BLaER1 (cell line): ENCODE measurements at regions not wholly inside any gene's neighbourhood (a gene's known extent, or its start where the extent isn't known, plus 50 kb on each side); places are given as distances from the start of the nearest gene placed in this dataset.

Experiments
- H3K27ac ChIP-seq: shearing (Covaris generic); formaldehyde crosslinking; 2 replicates; pipeline ENCODE4 v1.8.1; 2022
- H3K27me3 ChIP-seq: shearing (Covaris generic); formaldehyde crosslinking; 2 replicates; pipeline ENCODE4 v1.8.1; 2022
- H3K36me3 ChIP-seq: shearing (Covaris generic); formaldehyde crosslinking; 2 replicates; pipeline ENCODE4 v1.8.1; 2022
- H3K4me1 ChIP-seq: shearing (Covaris generic); formaldehyde crosslinking; 2 replicates; pipeline ENCODE4 v1.8.1; 2022
- H3K4me2 ChIP-seq: shearing (Covaris generic); formaldehyde crosslinking; 2 replicates; pipeline ENCODE4 v1.8.1; 2022
- H3K4me3 ChIP-seq: shearing (Covaris generic); formaldehyde crosslinking; 2 replicates; pipeline ENCODE4 v1.8.1; 2022
- H3K9ac ChIP-seq: shearing (Covaris generic); formaldehyde crosslinking; 2 replicates; pipeline ENCODE4 v1.8.1; 2022
- H3K9me3 ChIP-seq: shearing (Covaris generic); formaldehyde crosslinking; 2 replicates; pipeline ENCODE4 v1.8.1; 2022
- H4K20me1 ChIP-seq: shearing (Covaris generic); formaldehyde crosslinking; 2 replicates; pipeline ENCODE4 v1.8.1; 2022
- Cebpa-rat ChIP-seq: shearing (Covaris generic); IDR thresholded peaks from 2 replicates; pipeline ENCODE4 v1.8.1; 2022

GRCh38 chr4:100042711-100043110, 92.6 kb upstream of the H2AZ1 start:
- Histone ChIP-seq H4K20me1 (no peaks in the 10 kb centered on the region), H3K27ac (no peak overlapping the region), H3K4me2 (no peak overlapping the region), H3K9me3 (no peaks in the 10 kb centered on the region), H3K9ac (no peak overlapping the region), H3K4me3 (no peak overlapping the region), H3K4me1 (no peaks in the 10 kb centered on the region), H3K27me3 (no peaks in the 10 kb centered on the region), H3K36me3 (no peaks in the 10 kb centered on the region)
- no peak for TF ChIP-seq Cebpa-rat

DNA sequence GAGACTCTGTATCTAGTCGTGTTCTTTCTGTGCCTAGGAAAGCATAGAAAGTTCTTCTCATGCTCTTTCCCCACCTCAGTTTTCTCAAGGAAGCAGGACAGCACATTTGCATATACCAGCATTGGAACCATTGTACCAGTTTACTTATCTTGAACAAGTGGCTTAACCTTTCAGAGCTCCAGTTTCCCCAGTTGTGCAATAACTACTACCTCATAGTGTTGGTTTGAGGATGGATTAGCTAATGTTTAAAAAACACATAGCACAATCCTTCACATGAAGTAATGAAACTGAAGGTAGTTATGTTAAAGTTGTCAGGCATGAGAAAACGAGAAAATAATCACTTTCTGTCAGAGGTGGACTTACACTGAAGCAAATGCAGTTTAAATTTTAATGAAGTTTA, 92.2 kb upstream of the H2AZ1 start:
- H3K27ac ChIP-seq: no peak overlapping the region
- no peak for TF ChIP-seq Cebpa-rat
- no peak overlapping the region for H3K4me3 ChIP-seq

DNA sequence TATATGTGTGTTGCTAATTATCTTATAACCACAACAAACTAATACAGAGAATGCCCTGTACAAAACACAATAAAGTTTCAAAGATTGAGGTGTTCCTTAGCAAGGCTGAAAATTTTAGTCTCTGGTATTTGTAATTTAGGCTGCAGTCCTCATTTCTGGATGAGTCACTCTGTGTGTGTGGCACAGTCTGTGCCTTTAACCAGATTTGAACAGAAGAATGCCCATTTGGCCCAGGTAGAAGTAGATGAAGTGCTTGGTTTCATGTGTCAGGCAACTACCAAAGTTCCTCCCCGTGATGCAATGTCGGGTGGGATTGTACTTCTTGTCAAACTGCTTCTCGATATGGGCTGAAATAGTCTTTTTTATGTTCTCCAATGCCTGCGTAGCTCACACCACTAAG, 91.6 kb upstream of the H2AZ1 start:
- Histone ChIP-seq H3K27me3 (no peaks in the 10 kb centered on the region), H3K27ac (no peak overlapping the region), H3K9me3 (peaks cover 6% of the 10 kb centered on the region), H3K4me1 (no peaks in the 10 kb centered on the region), H3K9ac (no peak overlapping the region), H4K20me1 (no peaks in the 10 kb centered on the region), H3K4me2 (no peak overlapping the region), H3K36me3 (no peaks in the 10 kb centered on the region), H3K4me3 (no peak overlapping the region)
- TF ChIP-seq Cebpa-rat: no peak

More for the DNA sequence above, 92.2 kb upstream of the H2AZ1 start:
- Histone ChIP-seq H3K9ac (no peak overlapping the region), H3K9me3 (no peaks in the 10 kb centered on the region), H3K4me2 (no peak overlapping the region), H3K27me3 (no peaks in the 10 kb centered on the region), H3K36me3 (no peaks in the 10 kb centered on the region), H3K4me1 (no peaks in the 10 kb centered on the region), H4K20me1 (no peaks in the 10 kb centered on the region)

GRCh38 chr4:100034023-100034664, 84.1 kb upstream of the H2AZ1 start:
- Histone ChIP-seq H3K9ac (no peak overlapping the region), H3K9me3 (peaks cover 22% of the 10 kb centered on the region), H4K20me1 (no peaks in the 10 kb centered on the region), H3K4me1 (no peaks in the 10 kb centered on the region), H3K27ac (no peak overlapping the region), H3K4me3 (no peak overlapping the region), H3K27me3 (no peaks in the 10 kb centered on the region), H3K4me2 (no peak overlapping the region), H3K36me3 (no peaks in the 10 kb centered on the region)
- TF ChIP-seq Cebpa-rat: no peak

DNA sequence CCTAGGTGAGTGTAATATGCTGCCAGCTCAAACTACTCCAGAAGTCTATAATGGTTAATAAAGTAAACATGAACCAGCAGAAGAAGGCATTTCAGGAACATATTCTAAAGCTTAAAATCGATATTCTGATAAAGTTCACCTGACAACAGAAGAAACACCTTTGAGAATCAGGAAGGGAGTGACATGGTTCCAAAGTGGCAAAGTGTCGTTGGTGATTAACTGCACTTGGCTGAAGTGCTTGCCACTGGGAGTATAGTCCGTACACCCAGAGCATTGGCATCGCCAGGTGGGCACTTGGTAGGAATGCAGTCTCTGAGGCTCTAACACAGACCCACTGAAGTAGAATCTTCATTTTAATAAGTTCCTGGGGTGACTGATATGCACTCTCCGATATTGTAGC, 76.0 kb upstream of the H2AZ1 start:
- Histone ChIP-seq H3K36me3 (no peaks in the 10 kb centered on the region), H3K4me3 (no peak overlapping the region), H3K27ac (no peak overlapping the region), H3K4me1 (no peaks in the 10 kb centered on the region), H3K4me2 (no peak overlapping the region), H3K27me3 (no peaks in the 10 kb centered on the region), H3K9ac (no peak overlapping the region), H4K20me1 (no peaks in the 10 kb centered on the region), H3K9me3 (no peaks in the 10 kb centered on the region)
- TF ChIP-seq Cebpa-rat: no peak

DNA sequence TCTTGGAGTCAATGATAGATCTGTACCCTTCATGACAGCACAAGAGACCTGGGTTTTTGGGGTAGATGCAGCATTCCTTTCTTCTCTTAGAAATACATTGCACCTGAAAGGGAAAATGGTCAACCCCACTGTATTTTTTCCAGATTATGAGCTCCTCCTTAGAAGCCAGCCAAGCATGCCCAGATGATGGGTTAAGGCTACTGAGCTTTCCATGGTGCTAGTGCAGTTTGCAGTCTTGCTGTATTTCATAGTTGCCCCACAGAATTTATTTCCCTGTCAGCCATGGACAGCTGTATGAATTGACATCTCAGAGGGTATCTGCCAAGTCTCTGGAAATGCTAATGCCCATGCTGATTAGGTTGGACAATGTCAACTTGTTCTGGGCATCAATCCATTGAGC, 73.7 kb upstream of the H2AZ1 start:
- Histone ChIP-seq H3K4me1 (no peaks in the 10 kb centered on the region), H3K27ac (no peak overlapping the region), H3K36me3 (no peaks in the 10 kb centered on the region), H4K20me1 (no peaks in the 10 kb centered on the region), H3K4me3 (no peak overlapping the region), H3K9me3 (no peaks in the 10 kb centered on the region; the same call in 1 of the 2 replicates), H3K9ac (no peak overlapping the region), H3K4me2 (no peak overlapping the region), H3K27me3 (no peaks in the 10 kb centered on the region)
- no peak for TF ChIP-seq Cebpa-rat

DNA sequence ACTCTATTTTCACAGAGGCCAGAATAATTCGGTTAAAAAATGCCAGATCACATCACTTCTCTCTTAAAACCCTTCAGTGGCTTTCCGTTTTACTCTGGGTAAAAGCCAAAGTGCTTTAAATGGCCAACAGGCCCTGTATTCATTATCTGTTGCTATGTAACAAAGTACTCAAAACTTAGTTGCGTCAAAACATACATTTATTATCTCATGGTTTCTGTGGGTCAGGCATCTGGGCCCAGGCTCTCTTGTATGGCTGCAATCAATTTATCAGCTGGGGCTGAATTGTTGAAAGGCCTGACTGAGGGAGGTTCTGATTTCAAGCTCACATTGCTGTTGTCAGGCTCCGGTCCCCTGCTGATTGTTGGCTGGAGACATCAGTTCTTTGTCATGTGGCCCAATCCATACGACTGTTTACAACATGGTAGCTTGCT, 72.7 kb upstream of the H2AZ1 start:
- Histone ChIP-seq H3K36me3 (no peaks in the 10 kb centered on the region), H3K9me3 (no peaks in the 10 kb centered on the region; the same call in 1 of the 2 replicates), H3K4me3 (no peak overlapping the region), H3K4me2 (no peak overlapping the region), H4K20me1 (no peaks in the 10 kb centered on the region), H3K27ac (no peak overlapping the region), H3K9ac (no peak overlapping the region), H3K27me3 (no peaks in the 10 kb centered on the region), H3K4me1 (no peaks in the 10 kb centered on the region)
- TF ChIP-seq Cebpa-rat: no peak

DNA sequence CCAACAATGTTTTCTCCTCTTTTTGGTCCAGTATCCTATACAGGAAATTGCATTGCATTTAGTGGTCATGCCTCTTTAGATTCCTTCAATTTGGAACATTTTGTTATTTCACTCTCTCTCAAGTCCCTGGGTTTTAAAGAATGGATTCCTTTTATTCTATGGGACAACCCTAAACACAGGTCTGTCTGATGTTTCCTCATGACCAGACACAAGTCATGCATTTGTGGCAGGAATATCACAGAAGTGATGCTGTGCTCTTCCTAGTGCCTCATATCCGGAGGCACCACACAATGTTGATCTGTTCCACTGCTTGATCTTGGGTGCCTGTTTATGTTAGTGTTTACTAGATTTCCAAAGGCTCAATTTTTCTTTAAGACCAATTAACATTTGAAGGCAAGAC, 69.7 kb upstream of the H2AZ1 start:
- Histone ChIP-seq H3K27me3 (no peaks in the 10 kb centered on the region), H4K20me1 (no peaks in the 10 kb centered on the region), H3K4me1 (no peaks in the 10 kb centered on the region), H3K36me3 (no peaks in the 10 kb centered on the region), H3K4me3 (no peak overlapping the region), H3K9ac (no peak overlapping the region), H3K27ac (no peak overlapping the region), H3K4me2 (no peak overlapping the region), H3K9me3 (no peaks in the 10 kb centered on the region; the same call in 1 of the 2 replicates)
- TF ChIP-seq Cebpa-rat: no peak

DNA sequence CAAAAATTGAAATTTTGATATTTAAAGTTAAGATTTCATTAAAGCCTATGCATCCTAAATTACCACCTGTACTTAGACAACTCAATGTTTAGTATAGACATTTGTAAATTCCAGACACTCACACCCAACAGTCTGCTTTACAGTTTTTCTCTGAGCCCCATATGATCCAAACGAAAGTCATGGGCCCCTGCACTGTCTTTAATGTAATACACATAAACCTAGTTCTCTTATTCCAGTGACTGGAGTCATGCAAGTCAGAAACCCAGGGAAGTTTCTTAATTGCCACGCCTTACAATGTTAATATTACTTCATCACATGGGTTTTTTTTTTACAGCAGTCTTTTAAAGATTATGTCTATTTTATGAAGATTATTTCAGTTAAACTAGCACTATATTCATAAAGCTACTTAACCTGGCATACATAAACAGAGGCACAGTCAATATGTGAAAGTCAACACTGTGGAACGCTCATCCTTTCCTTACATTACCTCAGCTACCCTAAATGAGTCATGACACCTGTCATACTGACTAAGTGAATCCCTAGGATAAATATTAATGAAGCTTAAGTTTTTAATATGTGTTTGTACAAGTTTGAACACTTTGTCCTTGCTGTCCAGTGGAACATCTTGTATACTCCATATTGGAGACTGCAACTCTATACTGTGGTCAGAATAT, 67.7 kb upstream of the H2AZ1 start:
- no peak overlapping the region for H3K4me2 ChIP-seq
- no peak overlapping the region for H3K4me3 ChIP-seq
- no peaks in the 10 kb centered on the region for H3K27me3 ChIP-seq
- H3K9me3 ChIP-seq: no peaks in the 10 kb centered on the region; the same call in 1 of the 2 replicates
- H3K27ac ChIP-seq: no peak overlapping the region
- no peaks in the 10 kb centered on the region for H4K20me1 ChIP-seq
- TF ChIP-seq Cebpa-rat: no peak
- H3K4me1 ChIP-seq: no peaks in the 10 kb centered on the region
- no peaks in the 10 kb centered on the region for H3K36me3 ChIP-seq
- no peak overlapping the region for H3K9ac ChIP-seq

- no peak overlapping the region for H3K4me3 ChIP-seq
- H3K9ac ChIP-seq: no peak overlapping the region
- H3K4me2 ChIP-seq: no peak overlapping the region
- no peaks in the 10 kb centered on the region for H3K27me3 ChIP-seq
- no peaks in the 10 kb centered on the region for H3K4me1 ChIP-seq
- H3K36me3 ChIP-seq: no peaks in the 10 kb centered on the region
- TF ChIP-seq Cebpa-rat: no peak
- no peak overlapping the region for H3K27ac ChIP-seq
- H3K9me3 ChIP-seq: no peaks in the 10 kb centered on the region; the same call in 1 of the 2 replicates
- H4K20me1 ChIP-seq: no peaks in the 10 kb centered on the region
These were observed 66.1 kb upstream of the H2AZ1 start for GRCh38 chr4:100016191-100016590.
